ENCODE measurements at regions not wholly inside any gene's neighbourhood (a gene's known extent, or its start where the extent isn't known, plus 50 kb on each side); places are given as distances from the start of the nearest gene placed in this dataset.

- TF ChIP-seq HNF4A (CRISPR knock-in tag; IDR thresholded peaks at IDR 0.05) (peak; percentile 22; the same call in 1 of the 2 replicates), TEAD3 (CRISPR knock-in tag; optimal IDR thresholded peaks at IDR 0.05; ENCODE audit: borderline replicate concordance) (peak; percentile 41), FOXP1 (IDR thresholded peaks at IDR 0.05) (0 out of 2 replicates have a peak, but pooled peaks have one; percentile 12), FOXP1 (CRISPR knock-in tag; IDR thresholded peaks at IDR 0.05) (no peak), ZNF740 (CRISPR knock-in tag; IDR thresholded peaks at IDR 0.05) (no peak), ZNF543 (CRISPR knock-in tag; IDR thresholded peaks at IDR 0.05) (no peak), CENPT (CRISPR knock-in tag; IDR thresholded peaks at IDR 0.05; ENCODE audit: low read depth) (no peak), PATZ1 (CRISPR knock-in tag; IDR thresholded peaks at IDR 0.05) (0 out of 2 replicates have a peak, but pooled peaks have one; percentile 17), CBX1 (IDR thresholded peaks at IDR 0.05; ENCODE audit: low read depth) (no peak), TRAFD1 (CRISPR knock-in tag; IDR thresholded peaks at IDR 0.05; ENCODE audit: borderline replicate concordance) (no peak), HOXA5 (CRISPR knock-in tag; IDR thresholded peaks at IDR 0.05) (0 out of 2 replicates have a peak, but pooled peaks have one; percentile 33), ZNF776 (CRISPR knock-in tag; IDR thresholded peaks at IDR 0.05) (no peak), ZBTB34 (CRISPR knock-in tag; IDR thresholded peaks at IDR 0.05) (no peak), ZNF180 (CRISPR knock-in tag; IDR thresholded peaks at IDR 0.05; ENCODE audit: borderline replicate concordance, low read depth) (no peak), ZNF446 (CRISPR knock-in tag; IDR thresholded peaks at IDR 0.05) (no peak), SP140L (CRISPR knock-in tag; IDR thresholded peaks at IDR 0.05; ENCODE audit: borderline replicate concordance) (0 out of 2 replicates have a peak, but pooled peaks have one; percentile 32), ATM (IDR thresholded peaks at IDR 0.05; ENCODE audit: borderline replicate concordance) (no peak), PHF20 (CRISPR knock-in tag; IDR thresholded peaks at IDR 0.05) (no peak), KDM6A (CRISPR knock-in tag; IDR thresholded peaks at IDR 0.05; ENCODE audit: low read depth) (no peak), ARID2 (CRISPR knock-in tag; IDR thresholded peaks at IDR 0.05; ENCODE audit: borderline replicate concordance) (no peak), STAT5B (CRISPR knock-in tag; IDR thresholded peaks at IDR 0.05) (no peak), ADNP (CRISPR knock-in tag; IDR thresholded peaks at IDR 0.05) (no peak), GATAD2A (CRISPR knock-in tag; IDR thresholded peaks at IDR 0.05) (peak; percentile 53), NCOA1 (CRISPR knock-in tag; IDR thresholded peaks at IDR 0.05) (no peak), ZNF816 (CRISPR knock-in tag; IDR thresholded peaks at IDR 0.05; ENCODE audit: borderline replicate concordance) (no peak), ZNF616 (CRISPR knock-in tag; IDR thresholded peaks at IDR 0.05; ENCODE audit: low read depth) (no peak), ZZZ3 (CRISPR knock-in tag; IDR thresholded peaks at IDR 0.05; ENCODE audit: borderline replicate concordance) (no peak), NFE2L1 (CRISPR knock-in tag; IDR thresholded peaks at IDR 0.05; ENCODE audit: borderline replicate concordance) (no peak), PCBP1 (IDR thresholded peaks at IDR 0.05; ENCODE audit: borderline replicate concordance, low read depth, low read length) (no peak)
These were observed 198.6 kb downstream of the FOXA2 start (continued) for GRCh38 chr20:22385602-22386305.

Measured in HepG2 (cell line).